Astrocyte (in vitro differentiated cells and primary cell): ENCODE measurements at regions not wholly inside any gene's neighbourhood (a gene's known extent, or its start where the extent isn't known, plus 50 kb on each side); places are given as distances from the start of the nearest gene placed in this dataset.

Experiments
- EZH2 ChIP-seq: IDR thresholded peaks from 2 replicates; pipeline ENCODE4 v1.6.1; 2012; ENCODE audit warnings: mild to moderate bottlenecking, low read length, inconsistent platforms; ENCODE audit not compliant: insufficient read depth
- TF ChIP-seq, protein P1 (sequence below): IDR thresholded peaks from 2 replicates; pipeline ENCODE4 v1.5.1; 2011; ENCODE audit warnings: low read depth, mild to moderate bottlenecking, inconsistent platforms, low read length, moderate library complexity; ENCODE audit not compliant: insufficient read depth

DNA sequence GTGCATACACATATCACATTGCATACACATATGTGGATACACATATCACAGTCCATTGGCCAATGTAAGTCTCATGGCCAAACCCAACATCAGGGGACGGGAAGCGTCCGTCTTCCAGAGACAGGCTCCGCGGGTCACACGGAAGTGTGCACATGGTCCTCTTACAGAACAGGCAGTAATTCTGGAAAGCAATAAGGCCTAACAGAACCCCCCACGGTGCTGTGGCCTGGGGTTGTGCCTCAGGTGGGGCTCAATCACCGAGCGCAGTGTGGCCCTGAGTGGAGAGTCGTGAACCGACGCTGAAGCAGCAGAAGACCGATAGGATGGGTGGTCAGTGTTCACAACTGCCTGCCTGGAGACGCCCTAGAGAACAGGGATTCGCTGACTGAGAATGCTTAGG lies 857.3 kb downstream of the GALR1 start:
- TF ChIP-seq, protein P1, sequence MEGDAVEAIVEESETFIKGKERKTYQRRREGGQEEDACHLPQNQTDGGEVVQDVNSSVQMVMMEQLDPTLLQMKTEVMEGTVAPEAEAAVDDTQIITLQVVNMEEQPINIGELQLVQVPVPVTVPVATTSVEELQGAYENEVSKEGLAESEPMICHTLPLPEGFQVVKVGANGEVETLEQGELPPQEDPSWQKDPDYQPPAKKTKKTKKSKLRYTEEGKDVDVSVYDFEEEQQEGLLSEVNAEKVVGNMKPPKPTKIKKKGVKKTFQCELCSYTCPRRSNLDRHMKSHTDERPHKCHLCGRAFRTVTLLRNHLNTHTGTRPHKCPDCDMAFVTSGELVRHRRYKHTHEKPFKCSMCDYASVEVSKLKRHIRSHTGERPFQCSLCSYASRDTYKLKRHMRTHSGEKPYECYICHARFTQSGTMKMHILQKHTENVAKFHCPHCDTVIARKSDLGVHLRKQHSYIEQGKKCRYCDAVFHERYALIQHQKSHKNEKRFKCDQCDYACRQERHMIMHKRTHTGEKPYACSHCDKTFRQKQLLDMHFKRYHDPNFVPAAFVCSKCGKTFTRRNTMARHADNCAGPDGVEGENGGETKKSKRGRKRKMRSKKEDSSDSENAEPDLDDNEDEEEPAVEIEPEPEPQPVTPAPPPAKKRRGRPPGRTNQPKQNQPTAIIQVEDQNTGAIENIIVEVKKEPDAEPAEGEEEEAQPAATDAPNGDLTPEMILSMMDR: no peak
- TF ChIP-seq EZH2: no peak
